ENCODE measurements at regions not wholly inside any gene's neighbourhood (a gene's known extent, or its start where the extent isn't known, plus 50 kb on each side); places are given as distances from the start of the nearest gene placed in this dataset.

DNA sequence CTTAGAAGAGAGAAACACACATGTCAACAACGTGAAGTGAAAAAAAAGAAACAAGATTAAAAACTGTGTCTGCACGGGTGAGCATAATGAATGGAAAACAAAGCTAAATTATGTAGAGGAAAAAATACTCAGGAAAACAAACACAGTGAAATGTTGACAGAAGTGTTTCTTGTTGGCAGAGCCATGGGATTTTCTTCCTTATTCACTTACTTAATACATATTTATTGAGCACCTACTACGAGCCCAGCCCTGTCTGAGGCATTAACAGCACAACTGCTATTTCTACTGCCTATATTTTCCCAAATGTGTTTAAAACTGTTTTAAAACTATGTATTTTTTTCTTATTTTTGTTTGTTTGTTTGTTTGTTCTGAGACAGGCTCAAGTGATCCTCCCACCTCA, 69.9 kb downstream of the DIO3 start:
- no peaks in the 10 kb centered on the region for H3K23me2 ChIP-seq (ENCODE audit: low read depth, low read length)
- no peak for DNase-seq (ENCODE audit: low read depth in 1 of 2, low spot score in 2 of 2)
- H2BK5ac ChIP-seq (ENCODE audit: low read depth, low read length), result no peak overlapping the region
- H3K4me3 ChIP-seq (ENCODE audit: extremely low read depth in 1 of 4, insufficient read depth in 2 of 4, low read depth in 3 of 4, low read length in 4 of 4), result no peak overlapping the region
- no peak overlapping the region for H2BK120ac ChIP-seq (replicated peaks; ENCODE audit: low read depth, low read length)
- no peak overlapping the region for H3K18ac ChIP-seq (ENCODE audit: extremely low read depth, low read length)
- H4K20me1 ChIP-seq (replicated peaks in 1 of 2; ENCODE audit: control insufficient read depth in 1 of 2, insufficient read depth in 2 of 2, low read length in 2 of 2), result no peaks in the 10 kb centered on the region
- no peak for FAIRE-seq
- no peak overlapping the region for H3K9ac ChIP-seq (replicated peaks in 1 of 4; ENCODE audit: extremely low read depth in 1 of 4, low read depth in 3 of 4, low read length in 3 of 4)
- no peak overlapping the region for H3K23ac ChIP-seq (ENCODE audit: insufficient read length)
- no peak overlapping the region for H3K56ac ChIP-seq (replicated peaks; ENCODE audit: insufficient read length, low read depth, low read length)
- H3K4me2 ChIP-seq (ENCODE audit: insufficient read depth in 1 of 2, low read depth in 2 of 2, low read length in 2 of 2), result no peak overlapping the region
- peaks cover 0 to 3% (median 1%) of the 10 kb centered on the region in 4 experiments; a peak in 3 of 7 replicates for H3K4me1 ChIP-seq (replicated peaks in 1 of 4; ENCODE audit: control insufficient read depth in 3 of 4, insufficient read depth in 4 of 4, low read length in 3 of 4)
- no peak overlapping the region for H4K91ac ChIP-seq (replicated peaks; ENCODE audit: insufficient read length, low read length)
- POLR2A ChIA-PET (ENCODE audit: partially characterized antibody), result interaction anchor here (0.7 kb wide), 1 partner anchor 549 kb away, joined by 3 read pairs; no protein-coding TSS in a partner anchor
- H3K79me2 ChIP-seq (ENCODE audit: control insufficient read depth in 1 of 2, insufficient read depth in 2 of 2, low read length in 2 of 2), result no peaks in the 10 kb centered on the region
- H2AFZ ChIP-seq (ENCODE audit: low read length), result no peak overlapping the region
- peaks cover 0 to 12% (median 9%) of the 10 kb centered on the region in 4 experiments; a peak in 6 of 7 replicates for H3K27me3 ChIP-seq (replicated peaks in 1 of 4; ENCODE audit: control insufficient read depth in 3 of 4, extremely low read depth in 1 of 4, insufficient read depth in 3 of 4, low read length in 3 of 4)
- WGBS, 2 experiments (ENCODE audit: extremely low coverage in 1 of 2, insufficient coverage in 1 of 2, insufficient read length in 1 of 2, insufficient replicate concordance in 2 of 2, low coverage in 1 of 2, low lambda C conversion rate in 2 of 2, missing lambda C conversion rate in 1 of 2), result 84% methylated on average over 3 of the region's 3 CpGs; no CpG with 5 or more reads in 1 of the 2 experiments
- H4K5ac ChIP-seq (ENCODE audit: insufficient read length, low read depth, low read length), result no peak overlapping the region
- H3K79me1 ChIP-seq (ENCODE audit: low read depth, low read length), result no peaks in the 10 kb centered on the region
- H3K36me3 ChIP-seq (ENCODE audit: control insufficient read depth in 2 of 4, insufficient read depth in 4 of 4, low read length in 3 of 4), result no peaks in the 10 kb centered on the region
- H3K4ac ChIP-seq (replicated peaks; ENCODE audit: insufficient read length, low read depth, low read length), result no peak overlapping the region
- no peak overlapping the region for H2BK12ac ChIP-seq (ENCODE audit: low read depth, low read length)
- no peak overlapping the region for H2BK15ac ChIP-seq (ENCODE audit: low read length)
- no peak overlapping the region for H3K14ac ChIP-seq (ENCODE audit: insufficient read length)
- H3K27ac ChIP-seq (ENCODE audit: low read depth, low read length), result no peak overlapping the region
- CTCF ChIA-PET (ENCODE audit: partially characterized antibody), result interaction anchor here (1.0 to 1.7 kb wide), 3 partner anchors 34 to 730 kb away, joined by 3 to 9 read pairs (median 4); no protein-coding TSS in a partner anchor
- H2BK20ac ChIP-seq (ENCODE audit: low read length), result no peak overlapping the region
- H2AK5ac ChIP-seq (ENCODE audit: low read depth, low read length), result no peak overlapping the region
- H4K8ac ChIP-seq (ENCODE audit: extremely low read depth, insufficient read depth, low read length), result no peak overlapping the region
- no peaks in the 10 kb centered on the region; a peak in 1 of 4 replicates for H3K9me3 ChIP-seq (ENCODE audit: insufficient read depth in 2 of 2, low read depth in 1 of 2, low read length in 1 of 2)
- TF ChIP-seq PHF8 (conservative IDR thresholded peaks at IDR 0.05; ENCODE audit: low read depth, low read length) (no peak), POLR2A (IDR thresholded peaks at IDR 0.05; ENCODE audit: control extremely low read depth in 1 of 2, low read depth in 2 of 2, low read length in 2 of 2) (no peak), NRF1 (IDR thresholded peaks at IDR 0.05; ENCODE audit: low read depth, low read length) (no peak), GABPA (IDR thresholded peaks at IDR 0.05; ENCODE audit: borderline replicate concordance, insufficient read depth, low read length) (no peak), POU5F1 (IDR thresholded peaks at IDR 0.05; ENCODE audit: low read depth, low read length) (no peak), ASH2L (IDR thresholded peaks at IDR 0.05; ENCODE audit: low read length) (no peak), TAF1 (IDR thresholded peaks at IDR 0.05; ENCODE audit: low read depth, low read length) (no peak), CHD1 (IDR thresholded peaks at IDR 0.05; ENCODE audit: low read depth, low read length) (no peak), TBP (IDR thresholded peaks at IDR 0.05; ENCODE audit: low read depth, low read length) (no peak), SIRT6 (IDR thresholded peaks at IDR 0.05; ENCODE audit: low read length) (no peak), SP1 (IDR thresholded peaks at IDR 0.05; ENCODE audit: low read depth, low read length) (no peak), HDAC6 (IDR thresholded peaks at IDR 0.05; ENCODE audit: low read depth, low read length) (no peak), RAD21 (IDR thresholded peaks at IDR 0.05 in 1 of 2, conservative IDR thresholded peaks at IDR 0.05 in 1 of 2; ENCODE audit: low read depth in 2 of 2, low read length in 2 of 2) (no peak), TAF7 (optimal IDR thresholded peaks at IDR 0.05; ENCODE audit: borderline replicate concordance, low read depth, low read length) (no peak), TEAD4 (IDR thresholded peaks at IDR 0.05; ENCODE audit: low read depth, low read length) (no peak), RNF2 (IDR thresholded peaks at IDR 0.05; ENCODE audit: borderline replicate concordance, low read depth, low read length, missing control alignments, poor library complexity, severe bottlenecking) (no peak)
